Testis (tissue), 2 donors: ENCODE measurements at regions not wholly inside any gene's neighbourhood (a gene's known extent, or its start where the extent isn't known, plus 50 kb on each side); places are given as distances from the start of the nearest gene placed in this dataset.

Source experiments
- CTCF ChIP-seq, 3 experiments: fragments of 450-650 bp in 2 of 3; fragments of 200-600 bp in 1 of 3; sonication (generic) in 1 of 3; IDR thresholded peaks; one replicate each; pipeline ENCODE4 v1.5.1; 2016 to 2019; ENCODE audit warnings: antibody characterized with exemption in 3 of 3, mild to moderate bottlenecking in 2 of 3, moderate library complexity in 1 of 3
- POLR2A ChIP-seq: fragments of 450-650 bp; IDR thresholded peaks from one replicate; pipeline ENCODE4 v1.6.1; 2017; ENCODE audit warnings: antibody characterized with exemption, mild to moderate bottlenecking, moderate library complexity

- TF ChIP-seq POLR2A (no peak), CTCF (IDR thresholded peaks at IDR 0.05) (no peak)
These were observed 229.5 kb downstream of the MSX2 start for GRCh38 chr5:174953871-174954270.
